CD14-positive monocyte (primary cell): ENCODE measurements at regions not wholly inside any gene's neighbourhood (a gene's known extent, or its start where the extent isn't known, plus 50 kb on each side); places are given as distances from the start of the nearest gene placed in this dataset.

Source experiments
- DNase-seq, 3 donors: peaks; one replicate each; pipeline ENCODE4 v3.0.0-alpha.2; 2011 to 2022
- H2AFZ ChIP-seq: 2 replicates; pipeline ENCODE4 v1.6.0; 2012; ENCODE audit warnings: mild to moderate bottlenecking, low read depth, low read length, inconsistent platforms; ENCODE audit not compliant: insufficient read depth, poor library complexity, severe bottlenecking
- H3K27ac ChIP-seq, 2 donors: 1 replicate in 1 of 2; 2 replicates in 1 of 2; pipeline ENCODE4 v1.5.1; 2012 to 2013; ENCODE audit warnings: low read length in 2 of 2, control low read depth in 1 of 2, inconsistent platforms in 1 of 2, low read depth in 1 of 2, mild to moderate bottlenecking in 1 of 2
- H3K27me3 ChIP-seq, 2 donors: one replicate each; pipeline versions ENCODE4 v1.6.0 to v1.6.1; 2011 to 2013; ENCODE audit warnings: low read length in 2 of 2; ENCODE audit not compliant: control insufficient read depth in 2 of 2, insufficient read depth in 2 of 2
- H3K36me3 ChIP-seq, 2 donors: replicated peaks in 1 of 2; 1 replicate in 1 of 2; 2 replicates in 1 of 2; pipeline versions ENCODE4 v1.5.1 to v1.6.1; 2012 to 2013; ENCODE audit warnings: low read length in 2 of 2, control low read depth in 1 of 2, inconsistent platforms in 1 of 2, mild to moderate bottlenecking in 1 of 2; ENCODE audit not compliant: insufficient read depth in 2 of 2, control insufficient read depth in 1 of 2
- H3K4me1 ChIP-seq, 2 donors: 1 replicate in 1 of 2; 2 replicates in 1 of 2; pipeline versions ENCODE4 v1.5.1 to v1.6.1; 2012 to 2013; ENCODE audit warnings: low read length in 2 of 2, control low read depth in 1 of 2, inconsistent platforms in 1 of 2, mild to moderate bottlenecking in 1 of 2, moderate library complexity in 1 of 2; ENCODE audit not compliant: insufficient read depth in 2 of 2, control insufficient read depth in 1 of 2
- H3K4me2 ChIP-seq: replicated peaks from 2 replicates; pipeline ENCODE3; 2012; ENCODE audit warnings: low read length, moderate library complexity, mild to moderate bottlenecking; ENCODE audit not compliant: poor library complexity, severe bottlenecking; ENCODE audit errors: extremely low read depth
- H3K4me3 ChIP-seq, 3 experiments: fragments of 200-600 bp in 1 of 3; sonication (generic) in 1 of 3; replicated peaks in 1 of 3; 1 replicate in 2 of 3; 2 replicates in 1 of 3; pipeline ENCODE4 v1.5.1; 2011 to 2013; ENCODE audit warnings: low read length in 3 of 3, mild to moderate bottlenecking in 3 of 3, control low read depth in 2 of 3, low read depth in 2 of 3, inconsistent platforms in 1 of 3, moderate library complexity in 1 of 3
- H3K79me2 ChIP-seq: 2 replicates; pipeline ENCODE4 v1.6.0; 2012; ENCODE audit warnings: mild to moderate bottlenecking, control low read depth, inconsistent platforms, low read length, moderate library complexity; ENCODE audit not compliant: insufficient read depth
- H3K9ac ChIP-seq: 2 replicates; pipeline ENCODE4 v1.6.0; 2017; ENCODE audit warnings: low read length, mild to moderate bottlenecking; ENCODE audit not compliant: insufficient read depth, poor library complexity, severe bottlenecking
- H3K9me3 ChIP-seq, 2 donors: replicated peaks in 1 of 2; 1 replicate in 1 of 2; 2 replicates in 1 of 2; pipeline versions ENCODE4 v1.5.1 to v1.6.1; 2012 to 2013; ENCODE audit warnings: low read length in 2 of 2, control low read depth in 1 of 2; ENCODE audit not compliant: control insufficient read depth in 1 of 2, insufficient read depth in 1 of 2
- H4K20me1 ChIP-seq: 2 replicates; pipeline ENCODE4 v1.6.0; 2012; ENCODE audit warnings: mild to moderate bottlenecking, low read length, control low read depth, moderate library complexity; ENCODE audit not compliant: insufficient read depth
- H3K27ac Mint-ChIP-seq, 7 donors: one replicate each; pipeline ENCODE4 v1.8.0; 2020; ENCODE audit warnings: mild to moderate bottlenecking in 7 of 7, mixed read lengths in 7 of 7, moderate library complexity in 6 of 7, inconsistent platforms in 2 of 7
- H3K27me3 Mint-ChIP-seq, 3 donors: one replicate each; pipeline ENCODE4 v1.8.0; 2021 to 2022; ENCODE audit warnings: low read depth in 3 of 3, mild to moderate bottlenecking in 3 of 3, mixed read lengths in 3 of 3, moderate library complexity in 3 of 3, inconsistent platforms in 1 of 3
- H3K36me3 Mint-ChIP-seq, 2 donors: one replicate each; pipeline ENCODE4 v1.8.0; 2020; ENCODE audit warnings: mixed read lengths in 2 of 2, inconsistent platforms in 1 of 2, mild to moderate bottlenecking in 1 of 2
- H3K4me1 Mint-ChIP-seq: one replicate; pipeline ENCODE4 v1.8.0; 2020; ENCODE audit warnings: mild to moderate bottlenecking, mixed read lengths
- H3K4me3 Mint-ChIP-seq, 2 donors: one replicate each; pipeline ENCODE4 v1.8.0; 2020; ENCODE audit warnings: mild to moderate bottlenecking in 2 of 2, mixed read lengths in 2 of 2, moderate library complexity in 1 of 2
- H3K9me3 Mint-ChIP-seq, 7 donors: one replicate each; pipeline ENCODE4 v1.8.0; 2020 to 2022; ENCODE audit warnings: mixed read lengths in 7 of 7, mild to moderate bottlenecking in 6 of 7, moderate library complexity in 6 of 7, inconsistent platforms in 2 of 7
- CTCF ChIP-seq: fragments of 200-600 bp; IDR thresholded peaks from one replicate; pipeline ENCODE4 v1.8.0; 2022; ENCODE audit warnings: antibody characterized with exemption, mild to moderate bottlenecking
- WGBS: methylation state at CpG from one replicate; pipeline ENCODE4 v1.1.5; 2013; ENCODE audit warnings: missing lambda C conversion rate; ENCODE audit not compliant: insufficient coverage; 5-methylcytosine and 5-hydroxymethylcytosine counted together
- intact Hi-C, 2 donors: fragments of 100-400 bp; cut with micrococcal nuclease; formaldehyde crosslinking; loops; one replicate each; pipeline versions ENCODE4 v1.15.0 to v1.15.1; 2023

GRCh38 chr16:48684148-48684547 is 74.2 kb upstream of the N4BP1 start:
- Mint-ChIP-seq H3K36me3 (no peaks in the 10 kb centered on the region), H3K4me1 (peaks cover 7% of the 10 kb centered on the region), H3K4me3 (no peak overlapping the region), H3K27me3 (peaks cover 0 to 12% (median 7%) of the 10 kb centered on the region in 3 donors), H3K27ac (no peak overlapping the region), H3K9me3 (peaks cover 0 to 3% (median 0%) of the 10 kb centered on the region in 7 donors)
- H3K4me2 ChIP-seq, result no peak overlapping the region
- H3K79me2 ChIP-seq, result no peaks in the 10 kb centered on the region
- H3K9me3 ChIP-seq, result no peaks in the 10 kb centered on the region
- no peak for TF ChIP-seq CTCF
- peaks cover 5 to 7% of the 10 kb centered on the region in 2 donors for H3K4me1 ChIP-seq
- no peak overlapping the region for H3K9ac ChIP-seq
- no peak overlapping the region for H3K27ac ChIP-seq
- H4K20me1 ChIP-seq, result no peaks in the 10 kb centered on the region
- 83% methylated on average over 1 of the region's 2 CpGs for WGBS
- H3K36me3 ChIP-seq, result no peaks in the 10 kb centered on the region
- no peaks in the 10 kb centered on the region for H3K27me3 ChIP-seq
- no peak overlapping the region for H3K4me3 ChIP-seq
- DNase-seq, result no peak
- no peak overlapping the region for H2AFZ ChIP-seq
- intact Hi-C loops, result no loop called here

- no peak overlapping the region for H3K27ac ChIP-seq
- Mint-ChIP-seq H3K36me3 (no peaks in the 10 kb centered on the region), H3K27me3 (peaks cover 0 to 12% (median 5%) of the 10 kb centered on the region in 3 donors), H3K4me1 (peaks cover 7% of the 10 kb centered on the region), H3K27ac (no peak overlapping the region), H3K9me3 (peaks cover 0 to 3% (median 0%) of the 10 kb centered on the region in 7 donors), H3K4me3 (no peak overlapping the region)
- no peak for TF ChIP-seq CTCF
- DNase-seq, result no peak
- 94% methylated on average over 2 of the region's 3 CpGs for WGBS
- intact Hi-C loops, result no loop called here
- peaks cover 5 to 7% of the 10 kb centered on the region in 2 donors for H3K4me1 ChIP-seq
- H4K20me1 ChIP-seq, result no peaks in the 10 kb centered on the region
- H3K9ac ChIP-seq, result no peak overlapping the region
- H3K36me3 ChIP-seq, result no peaks in the 10 kb centered on the region
- no peak overlapping the region for H2AFZ ChIP-seq
- H3K4me2 ChIP-seq, result no peak overlapping the region
- H3K9me3 ChIP-seq, result no peaks in the 10 kb centered on the region
- no peak overlapping the region for H3K4me3 ChIP-seq
- no peaks in the 10 kb centered on the region for H3K79me2 ChIP-seq
- no peaks in the 10 kb centered on the region for H3K27me3 ChIP-seq
Observed at GRCh38 chr16:48682971-48683370, 73.0 kb upstream of the N4BP1 start.
